B cell (primary cell): ENCODE measurements at regions not wholly inside any gene's neighbourhood (a gene's known extent, or its start where the extent isn't known, plus 50 kb on each side); places are given as distances from the start of the nearest gene placed in this dataset.

Experiments used
- ATAC-seq: fragments of 200-7000 bp; cut with Tn5 transposase; one replicate; pipeline ENCODE4 v1.10.0; 2021; ENCODE audit warnings: low read depth, mild to moderate bottlenecking, moderate number of reproducible peaks, moderate library complexity
- CTCF ChIA-PET: fragments of 350-600 bp; sonication (Branson Sonifier 250); formaldehyde crosslinking; loops from one replicate; lab custom pipeline; 2021; ENCODE audit warnings: antibody characterized with exemption, inconsistent platforms; lab: Charles Lee
- POLR2A ChIA-PET: fragments of 350-600 bp; sonication (Branson Sonifier 250); formaldehyde crosslinking; loops from one replicate; lab custom pipeline; 2021; ENCODE audit warnings: antibody characterized with exemption; lab: Charles Lee
- DNase-seq: peaks from one replicate; pipeline ENCODE4 v3.0.0; 2013
- H2AFZ ChIP-seq: 2 replicates; pipeline ENCODE4 v1.6.1; 2012; ENCODE audit warnings: mild to moderate bottlenecking, low read depth, low read length; ENCODE audit not compliant: insufficient read depth, poor library complexity, severe bottlenecking
- H3K27ac ChIP-seq, 2 donors: 1 replicate in 1 of 2; 2 replicates in 1 of 2; pipeline ENCODE4 v1.5.1; 2012 to 2013; ENCODE audit warnings: low read length in 2 of 2, mild to moderate bottlenecking in 2 of 2, moderate library complexity in 1 of 2
- H3K27me3 ChIP-seq, 4 experiments: fragments of 200-600 bp in 1 of 4; sonication (generic) in 1 of 4; replicated peaks in 1 of 4; 1 replicate in 2 of 4; 2 replicates in 2 of 4; pipeline versions ENCODE4 v1.6.1 to v1.7.0; 2013 to 2016; ENCODE audit warnings: low read length in 3 of 4, mild to moderate bottlenecking in 2 of 4, mixed read lengths in 1 of 4, moderate library complexity in 1 of 4; ENCODE audit not compliant: insufficient read depth in 4 of 4, control insufficient read depth in 3 of 4; ENCODE audit errors: control extremely low read depth in 1 of 4
- H3K36me3 ChIP-seq, 2 experiments: replicated peaks in 1 of 2; 1 replicate in 1 of 2; 2 replicates in 1 of 2; pipeline versions ENCODE4 v1.6.1 to v1.7.1; 2013; ENCODE audit warnings: low read length in 1 of 2; ENCODE audit not compliant: insufficient read depth in 2 of 2, control insufficient read depth in 1 of 2; ENCODE audit errors: control extremely low read depth in 1 of 2, extremely low read depth in 1 of 2
- H3K4me1 ChIP-seq, 2 donors: fragments of 200-600 bp in 1 of 2; sonication (generic) in 1 of 2; 1 replicate in 1 of 2; 2 replicates in 1 of 2; pipeline versions ENCODE4 v1.5.1 to v1.6.1; 2013 to 2017; ENCODE audit warnings: low read length in 2 of 2; ENCODE audit not compliant: control insufficient read depth in 2 of 2, insufficient read depth in 2 of 2
- H3K4me2 ChIP-seq: replicated peaks from 2 replicates; pipeline ENCODE3; 2012; ENCODE audit warnings: mild to moderate bottlenecking, low read depth, low read length; ENCODE audit not compliant: poor library complexity, severe bottlenecking
- H3K4me3 ChIP-seq, 5 experiments: fragments of 200-600 bp in 1 of 5; sonication (generic) in 1 of 5; 1 replicate in 3 of 5; 2 replicates in 2 of 5; pipeline versions ENCODE4 v1.5.1 to v1.7.0; 2011 to 2016; ENCODE audit warnings: low read length in 4 of 5, mild to moderate bottlenecking in 4 of 5, low read depth in 2 of 5, control low read depth in 1 of 5, moderate library complexity in 1 of 5; ENCODE audit not compliant: insufficient read depth in 1 of 5; ENCODE audit errors: control extremely low read depth in 1 of 5, extremely low read depth in 1 of 5
- H3K79me2 ChIP-seq: fragments of 200-600 bp; sonication (generic); one replicate; pipeline ENCODE4 v1.6.0; 2016; ENCODE audit warnings: low read length; ENCODE audit not compliant: control insufficient read depth, insufficient read depth
- H3K9ac ChIP-seq: fragments of 200-600 bp; sonication (generic); 2 replicates; pipeline ENCODE4 v1.6.1; 2017; ENCODE audit warnings: mild to moderate bottlenecking, low read length, moderate library complexity
- H3K9me3 ChIP-seq, 3 donors: one replicate each; pipeline versions ENCODE4 v1.6.1 to v1.7.1; 2013; ENCODE audit warnings: low read length in 2 of 3; ENCODE audit not compliant: control insufficient read depth in 2 of 3, insufficient read depth in 1 of 3; ENCODE audit errors: control extremely low read depth in 1 of 3
- H4K20me1 ChIP-seq: 2 replicates; pipeline ENCODE4 v1.6.0; 2012; ENCODE audit warnings: mild to moderate bottlenecking, low read length; ENCODE audit not compliant: insufficient read depth, control insufficient read depth, poor library complexity, severe bottlenecking
- H3K27ac Mint-ChIP-seq: one replicate; pipeline ENCODE4 v1.8.0; 2021; ENCODE audit warnings: mixed read lengths
- H3K27me3 Mint-ChIP-seq: one replicate; pipeline ENCODE4 v1.8.0; 2021; ENCODE audit warnings: mixed read lengths
- H3K4me1 Mint-ChIP-seq: one replicate; pipeline ENCODE4 v1.8.0; 2021; ENCODE audit warnings: mixed read lengths
- H3K4me3 Mint-ChIP-seq: one replicate; pipeline ENCODE4 v1.8.0; 2021; ENCODE audit warnings: mixed read lengths
- H3K9me3 Mint-ChIP-seq: one replicate; pipeline ENCODE4 v1.8.0; 2022; ENCODE audit warnings: mixed read lengths; ENCODE audit not compliant: insufficient read depth
- CTCF ChIP-seq: fragments of 200-600 bp; IDR thresholded peaks from one replicate; pipeline ENCODE4 v1.8.0; 2022; ENCODE audit warnings: antibody characterized with exemption, mild to moderate bottlenecking
- EZH2 ChIP-seq: IDR thresholded peaks from 2 replicates; pipeline ENCODE4 v1.6.1; 2012; ENCODE audit warnings: borderline replicate concordance, low read depth, mild to moderate bottlenecking, moderate library complexity, low read length; ENCODE audit not compliant: insufficient read depth, poor library complexity, severe bottlenecking
- WGBS: methylation state at CpG from one replicate; pipeline ENCODE4 v1.1.5; 2013; ENCODE audit warnings: missing lambda C conversion rate; ENCODE audit not compliant: insufficient coverage; 5-methylcytosine and 5-hydroxymethylcytosine counted together
- intact Hi-C: fragments of 100-400 bp; cut with micrococcal nuclease; formaldehyde crosslinking; loops from one replicate; pipeline ENCODE4 v1.10.0; 2022

- no peak overlapping the region for H3K27ac ChIP-seq
- CTCF ChIA-PET: no interaction called here
- no peaks in the 10 kb centered on the region for H3K9me3 ChIP-seq
- intact Hi-C loops: no loop called here
- H3K4me2 ChIP-seq: no peak overlapping the region
- H3K27ac Mint-ChIP-seq: no peak overlapping the region
- H2AFZ ChIP-seq: no peak overlapping the region
- TF ChIP-seq CTCF: no peak
- no peaks in the 10 kb centered on the region for H3K79me2 ChIP-seq
- H3K4me3 Mint-ChIP-seq: no peak overlapping the region
- POLR2A ChIA-PET: no interaction called here
- H3K9me3 Mint-ChIP-seq: no peaks in the 10 kb centered on the region
- H3K9ac ChIP-seq: no peak overlapping the region
- no peaks in the 10 kb centered on the region for H3K27me3 Mint-ChIP-seq
- H3K4me1 Mint-ChIP-seq: no peaks in the 10 kb centered on the region
- no peaks in the 10 kb centered on the region for H3K36me3 ChIP-seq
- DNase-seq (no peak), ATAC-seq (no peak)
- WGBS: 89% methylated on average over 3 of the region's 5 CpGs
- H3K4me3 ChIP-seq: no peak overlapping the region
- H4K20me1 ChIP-seq: no peaks in the 10 kb centered on the region
- H3K27me3 ChIP-seq: no peaks in the 10 kb centered on the region
- no peaks in the 10 kb centered on the region for H3K4me1 ChIP-seq
These were observed 258.0 kb upstream of the MYOCD start for GRCh38 chr17:12407495-12408252.

GRCh38 chr17:12409082-12409481, 256.6 kb upstream of the MYOCD start:
- no peak overlapping the region for H3K4me3 Mint-ChIP-seq
- no peak overlapping the region for H3K9ac ChIP-seq
- H3K27ac ChIP-seq: no peak overlapping the region
- H3K79me2 ChIP-seq: no peaks in the 10 kb centered on the region
- H3K4me3 ChIP-seq: no peak overlapping the region
- H3K27me3 ChIP-seq: no peaks in the 10 kb centered on the region
- ATAC-seq (no peak), DNase-seq (no peak)
- ChIA-PET CTCF (no interaction called here), POLR2A (no interaction called here)
- H2AFZ ChIP-seq: no peak overlapping the region
- H3K27me3 Mint-ChIP-seq: no peaks in the 10 kb centered on the region
- H3K36me3 ChIP-seq: no peaks in the 10 kb centered on the region
- 90% methylated on average over 2 of the region's 3 CpGs for WGBS
- H3K9me3 Mint-ChIP-seq: no peaks in the 10 kb centered on the region
- H3K9me3 ChIP-seq: peaks cover 0 to 3% (median 0%) of the 10 kb centered on the region in 3 donors
- no peaks in the 10 kb centered on the region for H3K4me1 Mint-ChIP-seq
- no peak overlapping the region for H3K27ac Mint-ChIP-seq
- intact Hi-C loops: no loop called here
- no peaks in the 10 kb centered on the region for H4K20me1 ChIP-seq
- H3K4me1 ChIP-seq: no peaks in the 10 kb centered on the region
- TF ChIP-seq CTCF (no peak), EZH2 (no peak)
- no peak overlapping the region for H3K4me2 ChIP-seq
